ENCODE measurements at regions not wholly inside any gene's neighbourhood (a gene's known extent, or its start where the extent isn't known, plus 50 kb on each side); places are given as distances from the start of the nearest gene placed in this dataset.

- TF ChIP-seq FIP1L1 (IDR thresholded peaks at IDR 0.05; ENCODE audit: low read depth, low read length, poor library complexity, severe bottlenecking) (no peak), EP300 (IDR thresholded peaks at IDR 0.05; ENCODE audit: low read length) (0 out of 2 replicates have a peak, but pooled peaks have one; percentile 12), SAFB2 (IDR thresholded peaks at IDR 0.05; ENCODE audit: borderline replicate concordance, low read depth, low read length, severe bottlenecking) (no peak), ZNF431 (CRISPR knock-in tag; IDR thresholded peaks at IDR 0.05) (no peak), ZBTB49 (CRISPR knock-in tag; IDR thresholded peaks at IDR 0.05; ENCODE audit: borderline replicate concordance) (no peak), XRCC4 (IDR thresholded peaks at IDR 0.05; ENCODE audit: extremely low read depth, insufficient read depth, insufficient read length) (no peak), ZNF324 (CRISPR knock-in tag; IDR thresholded peaks at IDR 0.05) (no peak), MEIS2 (IDR thresholded peaks at IDR 0.05; ENCODE audit: partially characterized antibody) (peak; percentile 68), ZNF143 (CRISPR knock-in tag; IDR thresholded peaks at IDR 0.05) (no peak), ARID1B (IDR thresholded peaks at IDR 0.05) (peak; percentile 28; the same call in 1 of the 2 replicates), CBX3 (IDR thresholded peaks at IDR 0.05; ENCODE audit: borderline replicate concordance in 1 of 2, low read length in 2 of 2) (no peak), ZNF282 (CRISPR knock-in tag; IDR thresholded peaks at IDR 0.05) (no peak)
Measured at GRCh38 chr2:196268025-196268424, 96.6 kb upstream of the STK17B start (continued).
